Occipital lobe (tissue), 1 donor: ENCODE measurements at regions not wholly inside any gene's neighbourhood (a gene's known extent, or its start where the extent isn't known, plus 50 kb on each side); places are given as distances from the start of the nearest gene placed in this dataset.
"Not testable (repeated sequence)": the region's sequence is repeated elsewhere in the genome, so short reads cannot be mapped to it uniquely, and the experiment has no call there.

Source experiments
- DNase-seq: peaks from one replicate; lab custom pipeline; 2025; lab: John Stamatoyannopoulos, UW

- DNase-seq = not testable (repeated sequence)
Measured at GRCh38 chr21:32823296-32823695, 51.7 kb upstream of the PAXBP1 start.

DNA sequence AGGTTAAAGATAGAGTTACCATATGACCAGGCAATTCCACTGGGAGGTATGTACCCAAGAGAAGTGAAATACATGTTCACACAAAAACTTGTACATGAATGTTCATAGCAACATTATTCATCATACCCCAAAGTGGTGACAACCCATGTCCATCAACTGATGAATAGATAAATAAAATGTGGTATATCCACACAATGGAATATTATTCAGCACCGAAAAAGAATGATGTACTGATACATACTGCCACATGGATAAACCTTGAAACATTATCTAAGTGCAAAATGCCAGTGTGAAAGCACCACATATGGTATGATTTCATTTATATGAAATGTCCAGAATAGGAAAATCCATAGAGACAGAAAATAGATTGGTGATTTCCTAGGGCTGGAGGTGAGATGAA lies 53.4 kb upstream of the PAXBP1 start:
- no peak for DNase-seq

DNA sequence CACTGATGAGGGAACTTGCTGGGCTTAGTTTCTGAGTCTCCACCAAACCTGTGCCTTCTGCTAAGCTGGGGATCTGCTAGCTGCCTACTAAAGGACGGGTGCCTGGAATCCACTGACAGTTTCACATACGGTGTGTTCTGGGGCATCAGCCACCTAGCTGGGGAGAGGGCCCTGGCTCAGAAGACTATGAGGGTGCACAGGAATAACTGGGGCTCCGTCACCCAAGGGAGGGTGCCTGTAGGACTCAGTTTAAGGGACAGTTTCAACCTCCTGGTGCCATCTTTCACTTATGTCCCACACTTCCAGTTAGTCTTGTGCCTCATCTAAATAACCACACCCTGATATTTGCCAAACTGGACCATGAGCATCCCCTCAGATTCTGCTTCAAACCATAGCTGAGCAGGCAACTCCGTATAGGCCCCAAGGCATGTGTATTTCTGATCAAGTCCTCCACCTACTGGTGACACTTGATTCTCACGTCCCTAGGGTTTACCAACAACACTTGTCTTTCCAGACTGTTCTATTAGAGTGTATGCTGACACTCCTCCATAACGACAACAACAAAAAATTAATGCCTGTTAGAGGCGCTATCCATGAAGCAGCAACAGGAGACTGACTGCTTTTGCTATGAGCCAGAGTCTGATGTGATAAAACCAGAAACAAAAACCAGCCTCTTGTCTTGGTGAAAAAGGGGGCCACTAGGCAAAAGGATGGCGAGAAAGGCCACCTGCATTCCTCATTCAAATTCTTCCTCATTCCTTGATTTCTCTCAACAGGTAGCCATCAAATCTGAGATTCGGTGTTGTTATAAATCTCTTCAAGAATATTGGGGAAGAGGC lies 55.0 kb upstream of the PAXBP1 start:
- DNase-seq = peak; percentile 4

DNA sequence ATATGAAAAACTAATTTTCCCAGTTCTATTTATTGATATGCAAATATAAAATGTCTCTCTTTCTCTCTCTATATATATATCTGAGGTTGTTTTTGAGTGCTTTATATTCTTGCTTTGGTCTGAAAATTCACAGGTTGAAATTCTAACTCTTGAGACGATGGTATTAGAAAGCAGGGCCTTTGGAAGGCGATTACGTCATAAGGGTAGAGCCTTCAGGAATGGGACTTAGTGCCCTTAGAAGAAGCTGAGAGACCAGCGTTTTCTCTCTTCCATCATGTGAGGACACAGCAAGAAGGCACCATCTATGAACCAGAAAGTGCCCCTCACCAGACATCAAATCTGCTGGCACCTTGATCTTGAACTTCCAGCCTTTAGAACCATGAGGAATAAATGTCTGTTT lies 57.4 kb upstream of the PAXBP1 start:
- no peak for DNase-seq

DNA sequence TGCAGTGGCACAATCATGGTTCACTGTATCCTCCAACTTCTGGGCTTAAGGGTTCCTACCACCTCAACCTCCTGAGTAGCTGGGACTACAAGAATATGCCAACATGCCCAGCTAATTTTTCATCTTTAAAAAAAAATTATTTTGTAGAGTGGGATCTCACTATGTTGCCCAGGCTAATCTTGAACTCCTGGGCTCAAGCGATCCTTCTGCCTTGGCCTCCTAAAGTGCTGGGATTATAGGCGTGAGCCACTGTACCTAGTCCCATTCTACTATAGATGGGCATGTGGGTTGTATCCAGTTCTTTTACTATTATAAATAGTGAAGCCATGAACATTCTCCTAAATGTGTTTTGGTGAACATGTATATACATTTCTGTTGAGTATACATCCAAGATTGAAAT lies 57.9 kb upstream of the PAXBP1 start:
- no peak for DNase-seq

DNA sequence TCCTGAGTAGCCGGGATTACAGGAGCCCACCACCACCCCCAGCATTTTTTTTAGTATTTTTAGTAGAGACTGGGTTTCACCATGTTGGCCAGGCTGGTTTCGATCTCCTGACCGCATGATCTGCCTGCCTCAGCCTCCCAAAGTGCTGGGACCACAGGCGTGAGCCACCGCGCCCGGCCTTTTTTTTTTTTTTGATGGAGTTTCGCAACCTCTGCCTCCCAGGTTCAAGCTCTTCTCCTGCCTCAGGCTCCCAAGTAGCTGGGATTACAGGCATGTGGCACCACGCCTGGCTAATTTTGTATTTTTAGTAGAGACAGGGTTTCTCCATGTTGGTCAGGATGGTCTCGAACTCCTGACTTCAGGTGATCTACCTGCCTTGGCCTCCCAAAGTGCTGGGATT lies 60.2 kb upstream of the PAXBP1 start:
- not testable (repeated sequence) for DNase-seq

- DNase-seq = no peak
Measured at GRCh38 chr21:32834211-32834915, 62.8 kb upstream of the PAXBP1 start.

- DNase-seq = no peak
Measured at GRCh38 chr21:32834916-32835235, 63.3 kb upstream of the PAXBP1 start.

DNA sequence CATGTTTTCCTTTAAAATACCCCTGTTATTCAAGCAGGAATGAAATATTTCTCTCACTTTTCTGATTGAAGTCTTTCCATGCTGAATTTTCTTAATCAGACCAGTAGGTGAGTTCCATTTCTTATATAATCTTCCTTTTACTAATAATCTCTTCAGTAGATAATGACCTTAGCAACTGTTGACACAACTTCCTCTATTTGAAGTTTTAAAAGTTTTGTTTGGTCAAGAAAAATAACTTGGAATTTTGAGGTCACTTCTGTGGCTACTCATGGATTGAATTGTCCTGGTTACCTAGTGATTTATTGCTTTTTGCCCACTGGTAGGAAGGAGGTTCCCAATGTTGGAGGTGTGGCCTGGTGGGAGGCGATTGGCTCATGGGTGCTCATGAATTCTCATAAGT lies 70.6 kb upstream of the PAXBP1 start:
- DNase-seq = no peak

DNA sequence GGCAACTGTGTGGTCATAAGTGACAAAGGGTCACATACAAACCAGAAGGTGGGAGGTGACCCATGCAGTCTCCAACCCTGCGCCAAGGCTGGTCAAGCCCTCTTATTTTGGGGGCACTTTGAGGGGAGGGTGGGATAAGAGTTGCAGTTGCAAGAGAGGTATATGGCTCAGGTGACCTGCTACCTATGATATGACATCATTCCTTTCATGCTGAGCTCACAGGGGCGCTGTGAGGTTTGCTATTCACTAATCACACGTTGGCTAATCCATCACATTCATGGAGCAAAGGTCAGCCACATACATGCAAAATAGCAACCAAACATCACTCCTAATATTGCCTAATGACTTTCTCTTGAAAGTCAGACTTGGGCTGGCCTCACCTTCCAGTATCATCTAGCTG lies 72.0 kb upstream of the PAXBP1 start:
- DNase-seq = no peak

GRCh38 chr21:32844076-32844475 lies 72.5 kb upstream of the PAXBP1 start:
- no peak for DNase-seq

GRCh38 chr21:32844653-32845436 lies 73.3 kb upstream of the PAXBP1 start:
- no peak for DNase-seq

DNA sequence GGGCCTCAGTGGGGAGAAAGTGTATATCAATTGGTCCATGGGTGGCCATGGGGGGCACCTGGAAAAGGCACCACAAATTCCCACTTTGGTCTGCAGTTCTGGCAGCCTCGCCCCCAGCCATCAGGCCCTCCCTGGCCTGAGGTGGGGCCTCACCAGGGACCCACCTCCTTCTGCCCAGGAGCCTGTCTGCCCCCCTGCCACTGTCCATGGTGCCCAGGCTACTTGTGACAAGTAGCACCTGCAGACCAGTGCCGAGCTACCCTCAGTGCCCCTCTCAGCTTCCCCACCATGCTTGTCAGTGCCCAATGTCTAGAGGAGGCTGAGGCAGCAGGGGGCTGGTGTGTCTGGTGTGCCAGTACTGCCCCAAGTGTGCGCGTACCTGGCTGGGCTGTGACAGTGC lies 87.1 kb upstream of the PAXBP1 start:
- DNase-seq = no peak

- no peak for DNase-seq
Measured at GRCh38 chr21:32860399-32860798, 88.8 kb upstream of the PAXBP1 start.

DNA sequence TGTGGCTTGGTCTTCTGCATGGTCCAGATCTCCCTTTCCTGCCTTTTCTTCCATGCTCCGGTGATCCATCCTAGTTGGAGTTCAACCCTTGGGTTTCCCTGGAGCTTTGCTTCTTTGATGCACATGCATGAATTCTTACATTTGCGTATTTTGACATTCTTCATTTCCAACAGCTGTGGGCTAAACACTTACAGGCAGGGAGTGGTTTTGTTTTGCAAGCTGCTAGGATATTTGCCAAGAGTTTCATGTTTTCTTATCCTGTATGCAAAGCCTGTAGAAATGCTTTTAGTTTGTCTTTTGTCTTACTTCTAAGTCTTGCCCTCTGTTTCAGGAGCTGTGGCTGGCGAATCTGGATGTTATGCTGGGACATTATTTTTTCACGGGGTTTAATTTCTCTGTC lies 90.3 kb upstream of the PAXBP1 start:
- DNase-seq = no peak

GRCh38 chr21:32867597-32867996 lies 96.0 kb upstream of the PAXBP1 start:
- DNase-seq = no peak

GRCh38 chr21:32868631-32869454 lies 97.3 kb upstream of the PAXBP1 start:
- DNase-seq = no peak

GRCh38 chr21:32869459-32869858 lies 97.9 kb upstream of the PAXBP1 start:
- no peak for DNase-seq

GRCh38 chr21:32876426-32876825 lies 104.9 kb upstream of the PAXBP1 start:
- DNase-seq = no peak

DNA sequence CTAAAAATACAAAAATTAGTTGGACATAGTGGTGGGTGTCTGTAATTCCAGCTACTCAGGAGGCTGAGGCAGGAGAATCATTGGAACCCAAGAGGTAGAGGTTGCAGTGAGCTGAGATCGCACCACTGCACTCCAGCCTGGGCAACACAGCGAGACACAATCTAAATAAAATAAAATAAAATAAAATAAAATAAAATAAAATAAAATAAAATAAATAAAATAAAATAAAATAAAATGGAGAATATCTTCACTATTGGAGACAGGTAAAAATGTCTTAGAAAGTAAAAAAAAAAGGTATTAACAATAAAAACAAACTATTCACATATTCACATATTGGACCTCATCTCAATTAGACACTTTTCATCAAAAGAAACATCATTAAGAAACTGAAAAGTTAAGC lies 106.3 kb upstream of the PAXBP1 start:
- DNase-seq = not testable (repeated sequence)

DNA sequence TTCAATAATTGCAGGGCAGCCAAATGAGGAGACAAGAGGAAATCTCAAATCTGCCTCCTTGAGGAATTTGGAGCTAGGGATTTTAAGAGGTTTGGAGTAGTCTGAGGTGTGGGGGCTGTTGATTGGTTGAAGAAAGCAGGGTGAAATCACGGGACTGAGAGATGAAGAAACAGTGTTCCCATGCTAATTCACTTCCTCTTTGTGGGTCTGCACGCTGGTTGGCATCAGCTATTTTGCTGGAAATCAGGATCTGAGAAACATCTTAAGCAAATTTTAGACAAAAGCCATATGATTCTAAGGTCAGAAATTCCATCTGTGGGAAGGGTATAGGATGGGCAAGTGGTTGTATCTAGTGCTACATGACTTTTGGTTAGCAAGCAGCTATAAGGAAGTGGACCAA lies 107.1 kb upstream of the PAXBP1 start:
- no peak for DNase-seq

DNA sequence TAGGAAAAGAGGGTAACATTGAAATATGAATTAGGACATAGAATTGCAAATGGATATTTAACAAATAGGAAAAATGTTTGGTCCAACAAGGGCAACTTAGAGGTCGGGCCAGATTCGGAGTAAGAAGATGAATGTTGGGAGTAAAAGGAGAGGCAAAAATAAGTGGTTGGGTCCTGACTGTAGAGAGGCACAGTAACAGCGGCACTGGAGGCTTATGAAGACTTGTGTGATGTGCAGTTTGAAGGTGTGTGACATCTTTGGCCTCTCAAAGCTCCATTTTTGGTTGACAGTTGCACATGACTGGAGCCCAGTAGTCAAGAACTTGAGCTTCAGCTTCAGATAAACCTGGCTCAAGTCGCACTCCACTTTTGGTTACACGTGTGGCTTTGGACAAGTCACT lies 109.9 kb upstream of the PAXBP1 start:
- DNase-seq = no peak
